ENCODE measurements at regions not wholly inside any gene's neighbourhood (a gene's known extent, or its start where the extent isn't known, plus 50 kb on each side); places are given as distances from the start of the nearest gene placed in this dataset.
A peak's percentile ranks its signal among the peaks of the same experiment; 100 is the strongest.

- Mint-ChIP-seq H3K36me3 (ENCODE audit: insufficient read depth, unreplicated experiment) (peaks cover 6% of the 10 kb centered on the region), H3K4me1 (ENCODE audit: insufficient read depth, unreplicated experiment) (no peaks in the 10 kb centered on the region), H3K9me3 (ENCODE audit: unreplicated experiment) (no peaks in the 10 kb centered on the region), H3K27ac (ENCODE audit: low read depth, unreplicated experiment) (no peak overlapping the region), H3K4me3 (ENCODE audit: unreplicated experiment) (no peak overlapping the region), H3K27me3 (ENCODE audit: insufficient read depth, unreplicated experiment) (no peaks in the 10 kb centered on the region)
- CTCF ChIA-PET: no interaction called here
- intact Hi-C loops (cut with micrococcal nuclease): no loop called here
- POLR2A ChIA-PET: no interaction called here
- no peak for TF ChIP-seq CTCF (IDR thresholded peaks at IDR 0.05; ENCODE audit: unreplicated experiment)
- DNase-seq (ENCODE audit: unreplicated experiment): no peak
- BruUV-seq (replicated peaks): no TSS peak
Measured at GRCh38 chr6:81145506-81145905, 607.0 kb downstream of the TENT5A start.

- Mint-ChIP-seq H3K4me3 (ENCODE audit: unreplicated experiment) (no peak overlapping the region), H3K27ac (ENCODE audit: low read depth, unreplicated experiment) (no peak overlapping the region), H3K4me1 (ENCODE audit: insufficient read depth, unreplicated experiment) (no peaks in the 10 kb centered on the region), H3K36me3 (ENCODE audit: insufficient read depth, unreplicated experiment) (peaks cover 6% of the 10 kb centered on the region), H3K27me3 (ENCODE audit: insufficient read depth, unreplicated experiment) (no peaks in the 10 kb centered on the region), H3K9me3 (ENCODE audit: unreplicated experiment) (no peaks in the 10 kb centered on the region)
- no TSS peak for BruUV-seq (replicated peaks)
- intact Hi-C loops (cut with micrococcal nuclease): no loop called here
- ChIA-PET CTCF (no interaction called here), POLR2A (no interaction called here)
- TF ChIP-seq CTCF (IDR thresholded peaks at IDR 0.05; ENCODE audit: unreplicated experiment): no peak
- no peak for DNase-seq (ENCODE audit: unreplicated experiment)
Measured at GRCh38 chr6:81144346-81144745, 608.1 kb downstream of the TENT5A start.

- POLR2A ChIA-PET: no interaction called here
- Mint-ChIP-seq H3K27me3 (ENCODE audit: insufficient read depth, unreplicated experiment) (no peaks in the 10 kb centered on the region), H3K9me3 (ENCODE audit: unreplicated experiment) (no peaks in the 10 kb centered on the region), H3K27ac (ENCODE audit: low read depth, unreplicated experiment) (no peak overlapping the region), H3K4me1 (ENCODE audit: insufficient read depth, unreplicated experiment) (no peaks in the 10 kb centered on the region), H3K36me3 (ENCODE audit: insufficient read depth, unreplicated experiment) (peaks cover 6% of the 10 kb centered on the region), H3K4me3 (ENCODE audit: unreplicated experiment) (no peak overlapping the region)
- peak; percentile 22 for DNase-seq (ENCODE audit: unreplicated experiment)
- BruUV-seq (replicated peaks): no TSS peak
- intact Hi-C loops (cut with micrococcal nuclease): no loop called here
- CTCF ChIA-PET: no interaction called here
- no peak for TF ChIP-seq CTCF (IDR thresholded peaks at IDR 0.05; ENCODE audit: unreplicated experiment)
Measured at GRCh38 chr6:81138236-81138635, 614.2 kb downstream of the TENT5A start.

GRCh38 chr6:81130969-81131368 lies 621.5 kb downstream of the TENT5A start:
- no TSS peak for BruUV-seq (replicated peaks)
- intact Hi-C loops (cut with micrococcal nuclease): loop anchor here (5.0 kb wide), 1 partner anchor 754 kb away; no protein-coding TSS in a partner anchor
- POLR2A ChIA-PET: no interaction called here

More at GRCh38 chr6:81130969-81131368, 621.5 kb downstream of the TENT5A start:
- Mint-ChIP-seq H3K27me3 (ENCODE audit: insufficient read depth, unreplicated experiment) (no peaks in the 10 kb centered on the region), H3K36me3 (ENCODE audit: insufficient read depth, unreplicated experiment) (no peaks in the 10 kb centered on the region), H3K27ac (ENCODE audit: low read depth, unreplicated experiment) (no peak overlapping the region), H3K4me1 (ENCODE audit: insufficient read depth, unreplicated experiment) (no peaks in the 10 kb centered on the region), H3K9me3 (ENCODE audit: unreplicated experiment) (no peaks in the 10 kb centered on the region), H3K4me3 (ENCODE audit: unreplicated experiment) (no peak overlapping the region)
- CTCF ChIA-PET: interaction anchor here (0.8 kb wide), 1 partner anchor 389 kb away, joined by 3 read pairs; no protein-coding TSS in a partner anchor
- no peak for TF ChIP-seq CTCF (IDR thresholded peaks at IDR 0.05; ENCODE audit: unreplicated experiment)
- DNase-seq (ENCODE audit: unreplicated experiment): no peak

Data from MCF 10A (cell line).